HFFc6 (cell line): ENCODE measurements at regions not wholly inside any gene's neighbourhood (a gene's known extent, or its start where the extent isn't known, plus 50 kb on each side); places are given as distances from the start of the nearest gene placed in this dataset.

ENCODE experiments used
- DNase-seq: peaks from one replicate; pipeline ENCODE4 v3.0.0-alpha.2; 2018
- H3K27ac Mint-ChIP-seq: 2 replicates; pipeline ENCODE4 v1.8.0; 2020; ENCODE audit warnings: mild to moderate bottlenecking, mixed read lengths
- H3K27me3 Mint-ChIP-seq: 2 replicates; pipeline ENCODE4 v1.8.0; 2021; ENCODE audit warnings: mild to moderate bottlenecking, moderate library complexity, mixed read lengths; ENCODE audit not compliant: insufficient read depth
- H3K36me3 Mint-ChIP-seq: 2 replicates; pipeline ENCODE4 v1.8.0; 2021; ENCODE audit warnings: low read depth, mixed read lengths
- H3K4me1 Mint-ChIP-seq: 2 replicates; pipeline ENCODE4 v1.8.0; 2020; ENCODE audit warnings: low read depth, mixed read lengths
- H3K4me3 Mint-ChIP-seq: 2 replicates; pipeline ENCODE4 v1.8.0; 2020; ENCODE audit warnings: mild to moderate bottlenecking, moderate library complexity, mixed read lengths
- H3K9me3 Mint-ChIP-seq: 2 replicates; pipeline ENCODE4 v1.8.0; 2020; ENCODE audit warnings: mild to moderate bottlenecking, mixed read lengths
- TF ChIP-seq, protein P1 (sequence below): fragments of 200-600 bp; sonication (generic); IDR thresholded peaks from 2 replicates; pipeline ENCODE4 v1.5.0; 2021; ENCODE audit warnings: antibody characterized with exemption, mild to moderate bottlenecking

DNA sequence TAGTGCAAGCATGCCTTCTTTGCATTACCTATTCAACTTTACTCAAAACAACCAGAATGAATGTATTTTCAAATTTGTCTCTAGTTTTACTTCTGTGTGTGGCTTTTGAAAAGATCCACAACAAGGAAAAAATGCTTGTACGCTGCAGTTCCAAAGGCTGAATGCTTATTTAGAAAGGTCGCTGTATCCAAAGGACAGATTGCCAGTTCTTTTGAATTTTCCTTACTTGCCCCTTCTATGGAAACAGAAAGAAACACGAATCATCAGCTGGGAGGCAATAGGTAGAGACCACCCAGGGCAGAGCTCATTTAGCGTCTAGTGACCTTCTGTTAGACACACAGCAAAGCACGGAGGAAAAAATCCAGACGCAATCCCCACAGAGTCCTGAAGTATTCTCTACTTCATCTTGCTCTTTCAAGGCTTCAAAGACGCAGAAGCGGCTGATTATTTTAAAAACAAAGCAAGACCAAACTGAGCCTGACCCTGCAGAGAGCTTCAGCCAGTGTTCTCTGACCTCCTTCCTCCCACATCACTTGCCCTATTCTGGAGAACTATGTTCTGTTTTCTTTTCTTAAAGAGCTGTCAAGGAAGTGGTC, 674.6 kb upstream of the SGCG start:
- Mint-ChIP-seq H3K4me1 (no peaks in the 10 kb centered on the region), H3K4me3 (no peak overlapping the region)

DNA sequence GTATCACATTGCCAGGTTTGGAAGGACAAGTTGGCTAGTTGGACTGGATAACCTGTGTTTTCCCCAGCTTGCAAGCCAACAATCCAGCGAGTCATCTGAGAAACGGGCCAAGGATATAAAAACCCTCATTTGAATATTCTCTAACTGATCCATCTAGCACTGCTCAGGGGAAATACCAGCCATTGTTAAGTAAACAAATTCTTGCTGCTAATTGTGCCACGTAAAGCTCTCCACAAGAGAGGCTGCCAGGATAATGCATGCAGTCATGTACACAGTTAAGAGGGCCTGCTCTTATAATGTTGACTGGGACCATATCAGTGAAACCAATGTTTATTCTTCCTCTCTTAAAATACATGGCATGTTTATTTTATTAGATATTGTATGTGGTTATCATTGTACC, 663.2 kb upstream of the SGCG start:
- no peak for DNase-seq
- Mint-ChIP-seq H3K9me3 (peaks cover 24% of the 10 kb centered on the region), H3K4me1 (no peaks in the 10 kb centered on the region), H3K27me3 (no peaks in the 10 kb centered on the region), H3K36me3 (no peaks in the 10 kb centered on the region), H3K4me3 (no peak overlapping the region), H3K27ac (no peak overlapping the region)
- TF ChIP-seq, protein P1, sequence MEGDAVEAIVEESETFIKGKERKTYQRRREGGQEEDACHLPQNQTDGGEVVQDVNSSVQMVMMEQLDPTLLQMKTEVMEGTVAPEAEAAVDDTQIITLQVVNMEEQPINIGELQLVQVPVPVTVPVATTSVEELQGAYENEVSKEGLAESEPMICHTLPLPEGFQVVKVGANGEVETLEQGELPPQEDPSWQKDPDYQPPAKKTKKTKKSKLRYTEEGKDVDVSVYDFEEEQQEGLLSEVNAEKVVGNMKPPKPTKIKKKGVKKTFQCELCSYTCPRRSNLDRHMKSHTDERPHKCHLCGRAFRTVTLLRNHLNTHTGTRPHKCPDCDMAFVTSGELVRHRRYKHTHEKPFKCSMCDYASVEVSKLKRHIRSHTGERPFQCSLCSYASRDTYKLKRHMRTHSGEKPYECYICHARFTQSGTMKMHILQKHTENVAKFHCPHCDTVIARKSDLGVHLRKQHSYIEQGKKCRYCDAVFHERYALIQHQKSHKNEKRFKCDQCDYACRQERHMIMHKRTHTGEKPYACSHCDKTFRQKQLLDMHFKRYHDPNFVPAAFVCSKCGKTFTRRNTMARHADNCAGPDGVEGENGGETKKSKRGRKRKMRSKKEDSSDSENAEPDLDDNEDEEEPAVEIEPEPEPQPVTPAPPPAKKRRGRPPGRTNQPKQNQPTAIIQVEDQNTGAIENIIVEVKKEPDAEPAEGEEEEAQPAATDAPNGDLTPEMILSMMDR = no peak

More for the DNA sequence above, 674.6 kb upstream of the SGCG start:
- peaks cover 26% of the 10 kb centered on the region for H3K9me3 Mint-ChIP-seq
- H3K27ac Mint-ChIP-seq = no peak overlapping the region
- DNase-seq = no peak
- TF ChIP-seq, protein P1 = no peak
- peaks cover 5% of the 10 kb centered on the region; the same call in 1 of the 2 replicates for H3K36me3 Mint-ChIP-seq
- no peaks in the 10 kb centered on the region for H3K27me3 Mint-ChIP-seq

DNA sequence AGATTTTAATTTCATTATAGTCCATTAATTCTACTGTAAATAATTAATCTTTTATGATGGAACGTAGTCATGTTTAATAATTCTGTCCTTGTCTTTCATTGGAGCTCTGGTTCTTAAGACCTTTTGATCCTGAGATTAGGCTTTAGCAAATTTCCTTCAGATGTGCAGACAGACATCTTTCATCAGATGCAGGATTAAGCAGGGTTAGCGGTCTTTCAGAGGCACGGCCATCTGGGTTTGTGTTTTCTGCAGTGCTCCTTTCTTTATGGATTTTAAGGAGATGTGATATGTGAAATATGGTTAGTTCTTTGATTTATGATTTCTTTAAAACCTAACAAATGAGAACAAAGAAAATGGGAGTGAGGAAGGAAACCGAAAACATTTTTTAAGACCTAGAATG, 643.9 kb upstream of the SGCG start:
- Mint-ChIP-seq H3K36me3 (0 out of 2 replicates have a peak, but pooled peaks cover 4% of the 10 kb centered on the region), H3K9me3 (peaks cover 22% of the 10 kb centered on the region), H3K4me1 (no peaks in the 10 kb centered on the region), H3K4me3 (no peak overlapping the region), H3K27me3 (no peaks in the 10 kb centered on the region; the same call in 1 of the 2 replicates), H3K27ac (no peak overlapping the region)
- TF ChIP-seq, protein P1 = no peak
- no peak for DNase-seq

DNA sequence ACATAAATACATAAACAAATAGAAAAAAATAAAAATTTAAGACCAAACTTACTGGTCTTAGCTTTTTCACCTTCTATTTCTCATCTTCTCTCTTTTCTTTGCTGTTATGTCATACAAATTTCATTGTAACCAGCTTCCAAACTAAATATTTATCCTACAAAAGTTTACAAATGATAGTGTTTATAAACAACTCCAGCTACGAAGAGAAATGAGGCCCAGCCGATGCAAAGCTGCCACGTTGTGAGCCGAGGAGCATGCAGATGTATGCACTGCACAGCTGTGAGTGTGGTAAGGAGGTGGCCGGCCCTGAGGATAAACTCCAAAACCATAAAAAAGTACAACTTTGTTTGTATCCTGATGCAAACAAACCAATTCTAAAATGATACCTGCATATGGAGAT, 642.4 kb upstream of the SGCG start:
- no peaks in the 10 kb centered on the region for H3K4me1 Mint-ChIP-seq
- 0 out of 2 replicates have a peak, but pooled peaks cover under 1% of the 10 kb centered on the region for H3K36me3 Mint-ChIP-seq
- H3K27me3 Mint-ChIP-seq = no peaks in the 10 kb centered on the region; the same call in 1 of the 2 replicates
- DNase-seq = no peak
- peaks cover 22% of the 10 kb centered on the region for H3K9me3 Mint-ChIP-seq
- TF ChIP-seq, protein P1 = no peak
- H3K4me3 Mint-ChIP-seq = no peak overlapping the region
- no peak overlapping the region for H3K27ac Mint-ChIP-seq

DNA sequence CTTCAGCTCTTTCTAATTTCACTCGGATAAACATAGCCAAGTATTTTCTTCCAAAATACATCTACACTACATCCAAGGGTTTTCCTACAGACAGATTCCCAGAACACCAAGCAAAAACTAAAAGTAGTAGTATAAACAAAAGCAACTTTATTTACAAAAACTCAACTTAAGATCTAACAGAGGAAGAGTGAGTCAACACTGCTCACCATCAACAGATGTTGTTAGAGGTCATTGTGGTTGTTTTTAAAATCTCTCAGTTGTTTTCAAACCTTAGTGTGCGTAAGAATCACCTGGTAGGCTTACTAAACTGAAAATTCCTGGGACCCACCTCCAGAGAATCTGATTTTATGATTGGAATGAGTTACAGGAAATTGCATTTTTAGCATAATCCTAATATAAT, 631.7 kb upstream of the SGCG start:
- no peaks in the 10 kb centered on the region for H3K4me1 Mint-ChIP-seq
- TF ChIP-seq, protein P1 = no peak
- H3K27me3 Mint-ChIP-seq = no peaks in the 10 kb centered on the region; the same call in 1 of the 2 replicates
- H3K9me3 Mint-ChIP-seq = peaks cover 63% of the 10 kb centered on the region
- DNase-seq = no peak
- no peak overlapping the region for H3K27ac Mint-ChIP-seq
- H3K4me3 Mint-ChIP-seq = no peak overlapping the region
- H3K36me3 Mint-ChIP-seq = peaks cover 6% of the 10 kb centered on the region; the same call in 1 of the 2 replicates
